HCT116 (cell line): ENCODE measurements at regions not wholly inside any gene's neighbourhood (a gene's known extent, or its start where the extent isn't known, plus 50 kb on each side); places are given as distances from the start of the nearest gene placed in this dataset.

Experiments used
- ATAC-seq: fragments of 200-7000 bp; cut with Tn5 transposase; 2 replicates; pipeline ENCODE4 v1.9.1; 2020; ENCODE audit warnings: mild to moderate bottlenecking, moderate library complexity
- BruUV-seq: library from RNA; stranded (reverse); fragments of 400-500 nt; replicated peaks from 2 replicates; lab custom pipeline; 2021; lab: Mats Ljungman, UMichigan
- CTCF ChIA-PET: fragments of 300-600 bp; sonication (Branson Sonifier 250); formaldehyde crosslinking; loops from one replicate; lab custom pipeline; 2021; ENCODE audit warnings: antibody characterized with exemption; lab: Charles Lee
- POLR2A ChIA-PET: fragments of 300-600, 350-600 bp; sonication (Branson Sonifier 250); formaldehyde crosslinking; loops from one replicate; lab custom pipeline; 2021; ENCODE audit warnings: antibody characterized with exemption; lab: Charles Lee
- RAD21 ChIA-PET, 2 experiments: fragments of 300-600 bp; sonication (Branson Sonifier 250); formaldehyde crosslinking; loops; one replicate each; lab custom pipeline; 2023; ENCODE audit warnings: low total read pairs in 2 of 2; ENCODE audit not compliant: uncharacterized antibody in 2 of 2, unreplicated experiment in 2 of 2, low non-redundant PET in 1 of 2; lab: Charles Lee
- DNase-seq: peaks from one replicate; pipeline ENCODE4 v3.0.0-alpha.2; 2010; ENCODE audit warnings: low read depth, low spot score
- H2AFZ ChIP-seq: fragments of 200-600 bp; shearing (Covaris generic), sonication (generic); 2 replicates; pipeline ENCODE4 v1.6.1; 2017; ENCODE audit warnings: low read depth, mixed run types, mixed read lengths, antibody characterized with exemption, low read length; ENCODE audit not compliant: poor library complexity, severe bottlenecking
- H3K27ac ChIP-seq: 2 replicates; pipeline ENCODE4 v1.5.1; 2012; ENCODE audit warnings: low read depth, low read length
- H3K27me3 ChIP-seq: fragments of 200-600 bp; sonication (generic); 2 replicates; pipeline ENCODE4 v1.6.1; 2016; ENCODE audit warnings: mixed run types, low read length, mixed read lengths; ENCODE audit not compliant: insufficient read depth
- H3K36me3 ChIP-seq, 2 experiments: fragments of 200-500 bp in 1 of 2; fragments of 200-600 bp in 1 of 2; sonication (Bioruptor generic) in 1 of 2; sonication (generic) in 1 of 2; 2 replicates each; pipeline versions ENCODE4 v1.5.1 to v1.6.1; 2014 to 2016; ENCODE audit warnings: low read length in 2 of 2, inconsistent platforms in 1 of 2, mixed read lengths in 1 of 2, mixed run types in 1 of 2; ENCODE audit not compliant: insufficient read depth in 2 of 2, control insufficient read depth in 1 of 2
- H3K4me1 ChIP-seq, 2 experiments: fragments of 200-600 bp in 1 of 2; sonication (generic) in 1 of 2; 2 replicates each; pipeline versions ENCODE4 v1.5.1 to v1.6.1; 2012 to 2017; ENCODE audit warnings: low read length in 2 of 2, inconsistent platforms in 1 of 2, mild to moderate bottlenecking in 1 of 2, mixed read lengths in 1 of 2, mixed run types in 1 of 2, moderate library complexity in 1 of 2; ENCODE audit not compliant: insufficient read depth in 2 of 2, control insufficient read depth in 1 of 2
- H3K4me2 ChIP-seq: fragments of 200-600 bp; sonication (generic); 2 replicates; pipeline ENCODE4 v1.6.1; 2017; ENCODE audit warnings: mixed run types, low read length, mixed read lengths
- H3K4me3 ChIP-seq, 2 experiments: fragments of 200-600 bp in 1 of 2; sonication (generic) in 1 of 2; replicated peaks in 1 of 2; 2 replicates each; pipeline ENCODE4 v1.5.1; 2011 to 2016; ENCODE audit warnings: low read length in 2 of 2, control low read depth in 1 of 2, low read depth in 1 of 2, mild to moderate bottlenecking in 1 of 2, mixed read lengths in 1 of 2, mixed run types in 1 of 2
- H3K79me2 ChIP-seq: fragments of 200-600 bp; sonication (generic); 2 replicates; pipeline ENCODE4 v1.6.1; 2017; ENCODE audit warnings: mild to moderate bottlenecking, mixed run types, low read length, moderate library complexity, mixed read lengths; ENCODE audit not compliant: insufficient read depth
- H3K9ac ChIP-seq: fragments of 200-600 bp; sonication (generic); 2 replicates; pipeline ENCODE4 v1.6.1; 2016; ENCODE audit warnings: low read length, mixed read lengths
- H3K9me2 ChIP-seq: fragments of 200-600 bp; sonication (generic), shearing (Covaris generic); 2 replicates; pipeline ENCODE4 v1.6.1; 2017; ENCODE audit warnings: mixed run types, mild to moderate bottlenecking, moderate library complexity; ENCODE audit not compliant: insufficient read depth
- H3K9me3 ChIP-seq, 2 experiments: fragments of 200-500 bp in 1 of 2; fragments of 200-600 bp in 1 of 2; sonication (Bioruptor generic) in 1 of 2; sonication (generic) in 1 of 2; 2 replicates each; pipeline ENCODE4 v1.6.1; 2014 to 2017; ENCODE audit warnings: low read length in 2 of 2, mixed read lengths in 2 of 2, inconsistent platforms in 1 of 2, low read depth in 1 of 2, mild to moderate bottlenecking in 1 of 2, mixed run types in 1 of 2, moderate library complexity in 1 of 2; ENCODE audit not compliant: control insufficient read depth in 1 of 2, insufficient read depth in 1 of 2
- H4K20me1 ChIP-seq: fragments of 200-600 bp; sonication (generic), shearing (Covaris generic); 2 replicates; pipeline ENCODE4 v1.6.1; 2017; ENCODE audit warnings: mixed run types, mild to moderate bottlenecking, moderate library complexity; ENCODE audit not compliant: insufficient read depth
- CEBPB ChIP-seq: IDR thresholded peaks from 2 replicates; pipeline ENCODE4 v1.6.1; 2012; ENCODE audit warnings: low read depth
- CTCF ChIP-seq, 3 experiments: fragments of 200-600 bp in 1 of 3; sonication (generic) in 1 of 3; IDR thresholded peaks in 2 of 3; conservative IDR thresholded peaks in 1 of 3; 2 replicates each; pipeline ENCODE4 v1.5.1; 2012 to 2017; ENCODE audit warnings: low read depth in 2 of 3, low read length in 2 of 3, antibody characterized with exemption in 1 of 3, borderline replicate concordance in 1 of 3, control low read depth in 1 of 3, mild to moderate bottlenecking in 1 of 3, mixed read lengths in 1 of 3, mixed run types in 1 of 3, moderate library complexity in 1 of 3; ENCODE audit not compliant: insufficient read depth in 1 of 3
- EZH2 ChIP-seq: fragments of 200-600 bp; sonication (generic); IDR thresholded peaks from 2 replicates; pipeline ENCODE4 v1.6.1; 2017; ENCODE audit warnings: antibody characterized with exemption, mixed run types
- EZH2phosphoT487 ChIP-seq: fragments of 200-600 bp; IDR thresholded peaks from 2 replicates; pipeline ENCODE4 v1.6.1; 2018; ENCODE audit warnings: antibody characterized with exemption, borderline replicate concordance
- FOSL1 ChIP-seq: IDR thresholded peaks from 2 replicates; pipeline ENCODE4 v1.6.1; 2012; ENCODE audit warnings: low read depth
- JUND ChIP-seq: IDR thresholded peaks from 2 replicates; pipeline ENCODE4 v1.6.1; 2012
- POLR2A ChIP-seq: IDR thresholded peaks from 2 replicates; pipeline ENCODE4 v1.7.0; 2011; ENCODE audit warnings: borderline replicate concordance; ENCODE audit not compliant: insufficient read depth, insufficient read length; ENCODE audit errors: extremely low read depth
- RAD21 ChIP-seq: IDR thresholded peaks from 2 replicates; pipeline ENCODE4 v1.6.1; 2012; ENCODE audit warnings: low read depth, mild to moderate bottlenecking
- REST ChIP-seq: IDR thresholded peaks from 2 replicates; pipeline ENCODE4 v1.6.1; 2012; ENCODE audit warnings: low read depth
- SP1 ChIP-seq: IDR thresholded peaks from 2 replicates; pipeline ENCODE4 v1.6.1; 2012; ENCODE audit warnings: low read depth
- SRF ChIP-seq: IDR thresholded peaks from 2 replicates; pipeline ENCODE4 v1.6.1; 2012; ENCODE audit warnings: low read depth
- intact Hi-C: fragments of 100-400 bp; cut with micrococcal nuclease; formaldehyde crosslinking; loops from 2 replicates; pipeline ENCODE4 v1.10.0; 2022

GRCh38 chr4:127559981-127560380 lies 72.8 kb upstream of the INTU start (continued):
- TF ChIP-seq SRF (no peak), REST (no peak), SP1 (no peak), CEBPB (no peak), JUND (no peak), EZH2 (no peak), RAD21 (no peak)

GRCh38 chr4:127560755-127561154 lies 72.0 kb upstream of the INTU start:
- H3K4me3 ChIP-seq, result no peak overlapping the region
- TF ChIP-seq CTCF (IDR thresholded peaks at IDR 0.05 in 2 of 3, conservative IDR thresholded peaks at IDR 0.05 in 1 of 3; ENCODE audit: borderline replicate concordance in 1 of 3, insufficient read depth in 1 of 3, low read depth in 2 of 3, low read length in 2 of 3), result no peak
- TF ChIP-seq SP1, result no peak
- no peak for TF ChIP-seq POLR2A
- TF ChIP-seq FOSL1, result no peak
- no peak for TF ChIP-seq SRF
- no peak for TF ChIP-seq EZH2phosphoT487
- no peak for TF ChIP-seq REST
- no peak for TF ChIP-seq CEBPB
- no peaks in the 10 kb centered on the region for H4K20me1 ChIP-seq
- BruUV-seq, result no TSS peak
- no peak overlapping the region for H3K4me2 ChIP-seq
- H3K9me2 ChIP-seq, result no peaks in the 10 kb centered on the region
- H3K79me2 ChIP-seq, result no peaks in the 10 kb centered on the region
- H3K27me3 ChIP-seq, result no peaks in the 10 kb centered on the region
- intact Hi-C loops, result no loop called here
- ATAC-seq, result no peak
- ChIA-PET CTCF (no interaction called here), POLR2A (no interaction called here), RAD21 (no interaction called here)
- no peaks in the 10 kb centered on the region for H3K9me3 ChIP-seq
- no peak overlapping the region for H2AFZ ChIP-seq
- H3K27ac ChIP-seq, result no peak overlapping the region
- no peaks in the 10 kb centered on the region for H3K4me1 ChIP-seq
- H3K9ac ChIP-seq, result no peak overlapping the region
- H3K36me3 ChIP-seq, result no peaks in the 10 kb centered on the region
- no peak for DNase-seq
